Erythroblast (primary cell): ENCODE measurements at regions not wholly inside any gene's neighbourhood (a gene's known extent, or its start where the extent isn't known, plus 50 kb on each side); places are given as distances from the start of the nearest gene placed in this dataset.

Experiments used
- GATA1 ChIP-seq: IDR thresholded peaks from 2 replicates; pipeline ENCODE4 v1.6.1; 2011; ENCODE audit warnings: low read depth, mild to moderate bottlenecking, control low read depth, low read length, moderate library complexity
- POLR2A ChIP-seq: IDR thresholded peaks from 2 replicates; pipeline ENCODE4 v1.6.1; 2011; ENCODE audit warnings: mild to moderate bottlenecking, low read length

DNA sequence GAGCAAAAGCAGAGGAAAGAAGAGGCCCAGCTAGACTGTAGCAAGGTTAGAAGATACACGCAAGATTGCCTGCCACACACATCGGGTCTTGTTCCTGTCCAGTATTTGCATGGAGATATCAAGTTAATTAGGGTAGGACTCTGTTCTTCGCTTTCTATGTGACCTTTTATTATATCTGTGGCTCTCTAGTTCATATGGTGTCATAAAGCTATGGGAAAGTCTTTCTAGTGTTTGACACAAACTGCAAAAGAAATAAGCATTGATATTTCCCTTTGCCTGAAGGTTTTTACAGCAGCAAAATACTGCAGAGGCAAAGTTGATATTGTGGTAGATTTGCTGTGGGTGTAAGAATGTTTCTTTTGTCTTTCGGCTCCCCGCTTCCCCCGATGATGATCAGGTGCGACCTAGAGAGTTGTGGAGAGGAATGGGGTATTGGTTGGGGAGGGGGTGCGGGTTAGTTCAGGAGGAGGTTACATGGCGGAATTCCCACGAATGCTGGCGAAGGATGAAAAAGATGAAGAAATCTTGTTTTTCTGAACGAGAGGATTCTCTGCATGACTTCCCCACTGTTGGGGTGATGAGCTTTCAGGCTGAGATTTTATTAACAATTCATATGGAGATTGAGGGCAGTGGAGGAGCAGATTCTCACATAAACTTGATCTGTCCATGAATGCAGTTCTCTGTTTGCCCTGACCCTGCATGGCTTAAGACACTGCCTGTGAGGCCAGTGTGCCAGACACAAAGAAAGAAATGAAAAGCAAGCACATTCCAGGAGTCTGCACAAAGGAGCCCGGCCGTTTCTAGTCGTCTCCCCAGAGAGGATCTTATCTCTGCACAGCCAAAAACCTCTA is 550.2 kb downstream of the USP25 start:
- TF ChIP-seq POLR2A (no peak), GATA1 (no peak)
